Limb (tissue), 2 donors: ENCODE measurements at regions not wholly inside any gene's neighbourhood (a gene's known extent, or its start where the extent isn't known, plus 50 kb on each side); places are given as distances from the start of the nearest gene placed in this dataset.
"Not testable (repeated sequence)": the region's sequence is repeated elsewhere in the genome, so short reads cannot be mapped to it uniquely, and the experiment has no call there.

Experiments
- DNase-seq, 2 donors: peaks; one replicate each; pipeline ENCODE4 v3.0.0-alpha.2; 2016; ENCODE audit errors: extremely low spot score in 2 of 2

- no peak for DNase-seq
Measured at GRCh38 chr2:139585101-139585500, 804.9 kb upstream of the NXPH2 start.

- DNase-seq, result no peak
Measured at GRCh38 chr2:139574371-139574770, 794.2 kb upstream of the NXPH2 start.

GRCh38 chr2:139556789-139557188 is 776.6 kb upstream of the NXPH2 start:
- DNase-seq, result no peak

- no peak for DNase-seq
Measured at GRCh38 chr2:139550873-139551272, 770.7 kb upstream of the NXPH2 start.

GRCh38 chr2:139550341-139550740 is 770.2 kb upstream of the NXPH2 start:
- DNase-seq, result no peak

- no peak for DNase-seq
Measured at GRCh38 chr2:139544186-139544851, 764.1 kb upstream of the NXPH2 start.

GRCh38 chr2:139538332-139539020 is 758.3 kb upstream of the NXPH2 start:
- not testable (repeated sequence) for DNase-seq

GRCh38 chr2:139529080-139529479 is 748.9 kb upstream of the NXPH2 start:
- peak in 1 of 2 donors; percentile 1 for DNase-seq

- DNase-seq, result no peak
Measured at GRCh38 chr2:139526781-139527180, 746.6 kb upstream of the NXPH2 start.

GRCh38 chr2:139518321-139518720 is 738.1 kb upstream of the NXPH2 start:
- no peak for DNase-seq

- DNase-seq, result no peak
Measured at GRCh38 chr2:139514951-139515350, 734.8 kb upstream of the NXPH2 start.

- DNase-seq, result no peak
Measured at GRCh38 chr2:139495851-139496250, 715.7 kb upstream of the NXPH2 start.

- DNase-seq, result no peak
Measured at GRCh38 chr2:139492131-139492680, 712.0 kb upstream of the NXPH2 start.

- no peak for DNase-seq
Measured at GRCh38 chr2:139480161-139480650, 700.0 kb upstream of the NXPH2 start.

- peak in 1 of 2 donors; percentile 68 for DNase-seq
Measured at GRCh38 chr2:139478165-139478914, 698.1 kb upstream of the NXPH2 start.

- DNase-seq, result peak in 1 of 2 donors; percentile 6
Measured at GRCh38 chr2:139477618-139478017, 697.4 kb upstream of the NXPH2 start.

- DNase-seq, result no peak
Measured at GRCh38 chr2:139469985-139470384, 689.8 kb upstream of the NXPH2 start.

- no peak for DNase-seq
Measured at GRCh38 chr2:139465789-139466188, 685.6 kb upstream of the NXPH2 start.

GRCh38 chr2:139457873-139458272 is 677.7 kb upstream of the NXPH2 start:
- DNase-seq, result no peak

- no peak for DNase-seq
Measured at GRCh38 chr2:139454251-139454650, 674.1 kb upstream of the NXPH2 start.

GRCh38 chr2:139439100-139439499 is 658.9 kb upstream of the NXPH2 start:
- no peak for DNase-seq

- no peak for DNase-seq
Measured at GRCh38 chr2:139438478-139438877, 658.3 kb upstream of the NXPH2 start.
